Thymus (tissue), 11 donors: ENCODE measurements at regions not wholly inside any gene's neighbourhood (a gene's known extent, or its start where the extent isn't known, plus 50 kb on each side); places are given as distances from the start of the nearest gene placed in this dataset.
"Not testable (repeated sequence)": the region's sequence is repeated elsewhere in the genome, so short reads cannot be mapped to it uniquely, and the experiment has no call there.

Experiments
- DNase-seq, 9 donors: peaks; one replicate each; pipeline ENCODE4 v3.0.0-alpha.2; 2013; ENCODE audit warnings: low spot score in 9 of 9, low read depth in 6 of 9, missing footprints in 1 of 9
- H3K27ac ChIP-seq, 2 donors: one replicate each; pipeline ENCODE4 v1.5.1; 2013; ENCODE audit warnings: control low read depth in 1 of 2, low read depth in 1 of 2, low read length in 1 of 2, mild to moderate bottlenecking in 1 of 2, moderate library complexity in 1 of 2
- H3K27me3 ChIP-seq, 2 donors: one replicate each; pipeline ENCODE4 v1.5.1; 2013; ENCODE audit warnings: low read length in 1 of 2; ENCODE audit not compliant: control insufficient read depth in 2 of 2, insufficient read depth in 1 of 2
- H3K36me3 ChIP-seq, 2 donors: one replicate each; pipeline ENCODE4 v1.5.1; 2013; ENCODE audit warnings: low read length in 1 of 2, mild to moderate bottlenecking in 1 of 2, moderate library complexity in 1 of 2; ENCODE audit not compliant: control insufficient read depth in 2 of 2, insufficient read depth in 2 of 2
- H3K4me1 ChIP-seq, 2 donors: one replicate each; pipeline ENCODE4 v1.5.1; 2013; ENCODE audit warnings: low read length in 2 of 2; ENCODE audit not compliant: control insufficient read depth in 2 of 2, insufficient read depth in 2 of 2
- H3K4me3 ChIP-seq, 2 donors: one replicate each; pipeline ENCODE4 v1.5.1; 2013; ENCODE audit warnings: low read length in 2 of 2, control low read depth in 1 of 2, mild to moderate bottlenecking in 1 of 2
- H3K9me3 ChIP-seq, 2 donors: one replicate each; pipeline ENCODE4 v1.5.1; 2013; ENCODE audit warnings: low read length in 1 of 2, mild to moderate bottlenecking in 1 of 2; ENCODE audit not compliant: control insufficient read depth in 2 of 2, insufficient read depth in 1 of 2
- WGBS: extraction: QIAGEN DNeasy Blood & Tissue Kit; methylation state at CpG from one replicate; pipeline ENCODE4 v1.1.7; 2013; 5-methylcytosine and 5-hydroxymethylcytosine counted together
- donor health status: healthy.

DNA sequence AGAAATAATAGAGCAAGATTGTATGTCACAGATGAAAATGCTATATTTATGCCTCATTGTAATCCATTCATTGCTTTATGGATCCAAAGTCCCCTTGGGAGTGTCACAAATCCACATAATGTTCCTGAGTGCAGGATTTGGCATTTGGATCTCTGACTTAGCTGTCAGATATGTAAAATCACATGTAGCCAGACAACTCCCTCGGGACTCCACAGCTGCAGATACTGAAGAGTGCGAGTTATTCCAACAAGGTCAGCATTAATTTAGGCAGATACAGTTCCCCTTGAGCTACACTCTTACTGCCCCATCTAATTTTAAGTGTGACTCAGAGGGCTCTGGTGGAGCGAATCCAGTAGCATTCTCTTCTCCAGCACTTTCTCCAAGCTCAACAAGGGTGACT lies 433.2 kb downstream of the CD83 start:
- Histone ChIP-seq H3K4me1 (peaks cover 0 to 15% of the 10 kb centered on the region in 2 donors), H3K36me3 (no peaks in the 10 kb centered on the region), H3K9me3 (no peaks in the 10 kb centered on the region), H3K27me3 (no peaks in the 10 kb centered on the region), H3K27ac (no peak overlapping the region), H3K4me3 (no peak overlapping the region)
- 93% methylated on average over 3 of the region's 3 CpGs for WGBS
- no peak for DNase-seq

DNA sequence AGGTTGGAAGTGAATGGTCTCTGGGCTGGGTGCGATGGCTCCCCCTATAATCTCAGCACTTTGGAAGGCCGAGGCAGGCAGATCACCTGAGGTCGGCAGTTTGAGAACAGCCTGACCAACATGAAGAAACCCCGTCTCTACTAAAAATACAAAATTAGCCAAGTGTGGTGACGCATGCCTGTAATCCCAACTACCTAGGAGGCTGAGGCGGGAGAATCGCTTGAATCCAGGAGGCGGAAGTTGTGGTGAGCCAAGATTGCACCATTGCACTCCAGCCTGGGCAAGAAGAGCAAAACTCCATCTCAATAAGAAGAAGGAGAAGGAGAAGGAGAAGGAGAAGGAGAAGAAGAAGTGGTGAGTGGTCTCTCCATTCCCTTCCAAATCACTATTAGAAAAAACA lies 434.0 kb downstream of the CD83 start:
- H3K36me3 ChIP-seq, H3K4me3 ChIP-seq, H3K9me3 ChIP-seq, H3K27me3 ChIP-seq, DNase-seq, H3K27ac ChIP-seq: not testable (repeated sequence)
- peaks cover 0 to 12% of the 10 kb centered on the region in 2 donors for H3K4me1 ChIP-seq
- 99% methylated on average over 8 of the region's 8 CpGs for WGBS

DNA sequence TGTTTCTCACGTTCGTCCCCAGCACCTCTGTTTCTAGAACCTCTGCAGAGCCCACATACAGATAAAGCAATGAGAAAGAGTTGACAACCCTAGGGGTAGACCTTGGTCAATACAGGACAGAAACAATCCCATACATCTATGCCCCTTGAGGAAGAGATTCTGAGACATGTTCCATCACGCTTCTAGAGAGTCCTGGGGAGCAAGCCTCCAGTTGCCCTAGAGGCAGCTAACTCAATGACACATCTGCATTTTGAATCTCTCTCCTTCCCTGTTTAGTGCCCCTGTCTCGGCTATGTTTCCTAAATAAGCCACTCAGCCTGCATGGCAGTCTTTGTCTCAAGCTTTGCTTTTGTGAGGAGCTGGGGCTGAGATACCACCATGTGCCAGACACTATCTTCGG lies 435.3 kb downstream of the CD83 start:
- no peak overlapping the region for H3K4me3 ChIP-seq
- no peaks in the 10 kb centered on the region for H3K27me3 ChIP-seq
- H3K9me3 ChIP-seq = no peaks in the 10 kb centered on the region
- peaks cover 0 to 12% of the 10 kb centered on the region in 2 donors for H3K4me1 ChIP-seq
- no peak for DNase-seq
- H3K27ac ChIP-seq = no peak overlapping the region
- no peaks in the 10 kb centered on the region for H3K36me3 ChIP-seq
- 89% methylated on average over 5 of the region's 5 CpGs for WGBS

DNA sequence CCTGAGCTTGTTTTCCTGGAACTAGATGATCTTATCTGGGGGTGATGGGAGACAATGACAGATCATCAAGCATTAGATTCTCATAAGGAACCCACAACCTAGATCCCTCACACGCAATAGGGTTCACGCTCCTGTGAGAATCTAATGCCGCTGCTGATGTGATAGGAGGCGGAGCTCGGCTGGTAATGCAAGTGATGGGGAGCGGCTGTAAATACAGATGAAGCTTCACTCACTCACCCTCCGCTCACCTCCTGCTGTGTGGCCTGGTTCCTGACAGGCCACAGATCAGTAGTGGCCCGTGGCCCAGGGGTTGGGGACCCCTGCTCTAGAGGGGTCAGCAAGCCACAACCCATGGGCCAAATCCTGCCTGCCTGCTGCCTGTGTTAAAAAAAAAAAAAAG lies 435.9 kb downstream of the CD83 start:
- no peak for DNase-seq
- peaks cover 0 to 12% of the 10 kb centered on the region in 2 donors for H3K4me1 ChIP-seq
- 93% methylated on average over 8 of the region's 8 CpGs for WGBS
- H3K27me3 ChIP-seq = no peaks in the 10 kb centered on the region
- no peaks in the 10 kb centered on the region for H3K9me3 ChIP-seq
- H3K4me3 ChIP-seq = no peak overlapping the region
- H3K36me3 ChIP-seq = no peaks in the 10 kb centered on the region
- H3K27ac ChIP-seq = no peak overlapping the region

DNA sequence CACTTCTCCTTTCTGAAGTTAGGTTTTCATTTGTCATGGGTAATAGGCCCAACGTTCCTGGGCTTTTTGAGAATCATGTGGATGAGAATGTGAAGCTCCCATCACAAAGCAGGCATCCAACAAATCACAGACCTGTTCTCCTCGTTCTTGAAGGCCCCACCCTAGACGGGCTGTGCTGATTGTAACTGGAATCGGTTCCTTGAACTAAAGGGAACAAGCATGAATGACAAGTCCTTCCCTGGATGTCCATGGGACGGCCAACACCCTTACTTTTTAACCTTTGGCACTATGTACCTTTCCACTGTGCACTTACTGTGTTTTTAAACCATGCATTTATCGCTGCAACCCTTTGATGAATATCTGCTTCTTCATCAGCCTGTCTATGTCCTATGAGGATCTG lies 438.2 kb downstream of the CD83 start:
- WGBS = 94% methylated on average over 6 of the region's 6 CpGs
- Histone ChIP-seq H3K36me3 (no peaks in the 10 kb centered on the region), H3K27me3 (no peaks in the 10 kb centered on the region), H3K27ac (no peak overlapping the region), H3K9me3 (no peaks in the 10 kb centered on the region), H3K4me3 (no peak overlapping the region), H3K4me1 (no peaks in the 10 kb centered on the region)
- no peak for DNase-seq

DNA sequence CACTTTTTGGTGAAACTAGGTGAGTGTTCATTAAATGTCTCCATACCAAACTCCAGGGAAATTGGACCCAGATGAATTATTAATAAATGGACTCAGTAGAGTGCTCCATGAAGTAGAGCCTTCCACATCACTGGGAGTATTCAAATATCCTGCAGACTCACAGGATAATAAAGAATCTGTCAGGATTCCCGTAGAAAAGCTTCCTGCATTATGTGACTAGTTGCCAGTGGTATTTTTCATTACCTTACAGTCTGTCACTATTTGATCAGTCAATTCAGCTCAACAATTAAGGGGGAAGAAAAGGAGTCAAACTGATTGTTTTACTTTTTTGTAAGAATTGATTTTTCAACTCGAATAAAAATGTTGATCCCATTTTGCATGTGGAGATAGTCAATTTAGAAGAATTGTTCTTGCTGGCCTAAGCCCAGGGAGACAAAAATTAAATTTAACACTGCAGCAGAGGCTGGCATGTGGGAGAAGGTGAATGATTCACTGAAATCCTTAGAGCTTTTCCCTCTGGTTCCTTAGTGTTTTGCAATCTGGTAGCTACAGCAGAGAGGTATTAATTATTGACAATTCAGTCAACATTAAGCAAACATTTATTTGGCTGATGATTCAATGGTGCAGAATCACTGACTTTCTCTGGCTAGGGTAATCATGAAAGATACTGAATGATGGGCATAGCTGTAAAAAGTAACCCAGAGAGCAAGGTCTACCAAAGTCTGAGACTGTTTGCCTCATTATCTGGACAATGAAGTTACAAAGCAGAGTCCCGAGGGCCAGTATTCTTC lies 442.4 kb downstream of the CD83 start:
- Histone ChIP-seq H3K4me1 (no peaks in the 10 kb centered on the region), H3K27ac (no peak overlapping the region), H3K9me3 (peaks cover 0 to 7% of the 10 kb centered on the region in 2 donors), H3K27me3 (no peaks in the 10 kb centered on the region), H3K36me3 (peaks cover 0 to 2% of the 10 kb centered on the region in 2 donors), H3K4me3 (no peak overlapping the region)
- 96% methylated on average over 3 of the region's 3 CpGs for WGBS
- DNase-seq = no peak

DNA sequence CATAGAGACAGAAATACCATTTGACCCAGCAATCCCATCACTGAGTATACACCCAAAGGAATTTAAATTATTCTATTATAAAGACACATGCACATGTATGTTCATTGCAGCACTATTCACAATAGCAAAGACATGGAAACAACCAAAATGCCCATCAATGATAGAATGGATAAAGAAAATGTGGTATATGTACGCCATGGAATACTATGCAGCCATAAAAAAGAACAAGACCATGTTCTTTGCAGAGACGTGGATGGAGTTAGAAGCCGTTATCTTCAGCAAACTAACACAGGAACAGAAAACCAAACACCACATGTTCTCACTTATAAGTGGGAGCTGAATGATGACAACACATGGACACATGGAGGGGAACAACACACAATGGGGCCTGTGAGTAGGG lies 444.0 kb downstream of the CD83 start:
- not testable (repeated sequence) for H3K27ac ChIP-seq, H3K27me3 ChIP-seq, DNase-seq, H3K36me3 ChIP-seq, H3K4me1 ChIP-seq, H3K4me3 ChIP-seq
- WGBS = 98% methylated on average over 3 of the region's 3 CpGs
- peaks cover 0 to 10% of the 10 kb centered on the region in 2 donors for H3K9me3 ChIP-seq

DNA sequence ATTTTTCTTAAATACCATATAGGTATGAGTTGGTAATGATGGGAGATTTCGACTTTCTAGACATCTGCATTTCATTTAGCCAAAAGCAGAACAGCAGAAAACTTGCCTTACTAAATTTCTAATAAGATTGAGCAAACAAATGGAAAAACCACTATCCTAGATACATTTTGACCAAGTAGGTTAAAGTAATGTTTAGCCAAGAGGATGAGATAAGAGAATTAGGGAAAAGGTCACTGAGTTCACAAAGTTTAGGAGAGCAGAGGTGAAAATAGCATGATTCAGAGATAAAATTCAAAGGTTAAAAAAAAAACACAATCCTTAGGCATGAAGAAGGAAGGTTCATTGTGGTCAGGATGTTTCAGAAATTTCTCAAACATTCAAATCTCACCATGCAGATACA lies 450.3 kb downstream of the CD83 start:
- Histone ChIP-seq H3K9me3 (peaks cover 0 to 7% of the 10 kb centered on the region in 2 donors), H3K27ac (no peak overlapping the region), H3K4me3 (no peak overlapping the region), H3K36me3 (no peaks in the 10 kb centered on the region), H3K27me3 (no peaks in the 10 kb centered on the region), H3K4me1 (no peaks in the 10 kb centered on the region)
- 96% methylated on average over 1 of the region's 1 CpG for whole genome bisulfite sequencing
- no peak for DNase-seq

DNA sequence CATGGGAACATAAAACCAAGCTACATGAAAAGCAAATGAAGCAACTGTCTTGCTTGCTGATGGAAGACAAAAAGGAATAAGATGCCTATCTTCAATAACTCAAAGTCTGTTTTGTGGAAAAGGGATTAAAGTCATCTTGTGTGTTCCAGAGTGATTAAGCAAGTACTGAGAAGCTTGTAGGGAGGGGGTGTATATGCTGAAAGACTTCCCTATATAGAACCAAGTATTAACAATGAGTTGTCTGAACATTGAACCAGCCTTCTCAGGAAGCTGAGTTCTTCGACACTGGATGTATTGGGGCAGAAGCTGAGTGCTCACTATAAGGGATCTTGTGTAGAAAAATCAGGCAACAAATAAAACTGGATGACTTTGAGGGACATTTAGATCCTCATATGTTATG lies 451.8 kb downstream of the CD83 start:
- H3K27ac ChIP-seq = no peak overlapping the region
- DNase-seq = no peak
- H3K4me3 ChIP-seq = no peak overlapping the region
- WGBS = 84% methylated on average over 1 of the region's 1 CpG
- peaks cover 0 to 7% of the 10 kb centered on the region in 2 donors for H3K9me3 ChIP-seq
- peaks cover 8% of the 10 kb centered on the region in 2 donors for H3K4me1 ChIP-seq
- no peaks in the 10 kb centered on the region for H3K36me3 ChIP-seq
- H3K27me3 ChIP-seq = no peaks in the 10 kb centered on the region
